Skin of body (tissue), 1 donor: ENCODE measurements at regions not wholly inside any gene's neighbourhood (a gene's known extent, or its start where the extent isn't known, plus 50 kb on each side); places are given as distances from the start of the nearest gene placed in this dataset.
A peak's percentile ranks its signal among the peaks of the same experiment; 100 is the strongest.
"Not testable (repeated sequence)": the region's sequence is repeated elsewhere in the genome, so short reads cannot be mapped to it uniquely, and the experiment has no call there.

Experiments used
- DNase-seq: peaks from one replicate; lab custom pipeline; 2025; lab: John Stamatoyannopoulos, UW

GRCh38 chr2:17460371-17461086, 57.7 kb downstream of the RAD51AP2 start:
- DNase-seq: no peak

- no peak for DNase-seq
Observed at GRCh38 chr2:17455343-17455742, 62.9 kb downstream of the RAD51AP2 start.

GRCh38 chr2:17446191-17446590, 72.0 kb downstream of the RAD51AP2 start:
- not testable (repeated sequence) for DNase-seq

GRCh38 chr2:17445744-17446143, 72.5 kb downstream of the RAD51AP2 start:
- DNase-seq: no peak

- no peak for DNase-seq
Observed at GRCh38 chr2:17442334-17442733, 75.9 kb downstream of the RAD51AP2 start.

GRCh38 chr2:17441790-17442189, 76.5 kb downstream of the RAD51AP2 start:
- no peak for DNase-seq

GRCh38 chr2:17441055-17441771, 77.0 kb downstream of the RAD51AP2 start:
- DNase-seq: no peak

- DNase-seq: no peak
Observed at GRCh38 chr2:17430326-17430725, 87.9 kb downstream of the RAD51AP2 start.

GRCh38 chr2:17429130-17429529, 89.1 kb downstream of the RAD51AP2 start:
- no peak for DNase-seq

- no peak for DNase-seq
Observed at GRCh38 chr2:17427401-17427800, 90.8 kb downstream of the RAD51AP2 start.

- no peak for DNase-seq
Observed at GRCh38 chr2:17426743-17427142, 91.5 kb downstream of the RAD51AP2 start.

GRCh38 chr2:17422061-17422460, 96.2 kb downstream of the RAD51AP2 start:
- DNase-seq: no peak

- peak; percentile 1 for DNase-seq
Observed at GRCh38 chr2:17416884-17417391, 101.3 kb downstream of the RAD51AP2 start.

- DNase-seq: no peak
Observed at GRCh38 chr2:17413036-17413435, 105.2 kb downstream of the RAD51AP2 start.

- DNase-seq: no peak
Observed at GRCh38 chr2:17401096-17401495, 117.1 kb downstream of the RAD51AP2 start.

- DNase-seq: no peak
Observed at GRCh38 chr2:17398770-17399169, 119.5 kb downstream of the RAD51AP2 start.

- no peak for DNase-seq
Observed at GRCh38 chr2:17388798-17389197, 129.4 kb downstream of the RAD51AP2 start.

GRCh38 chr2:17387591-17387990, 130.6 kb downstream of the RAD51AP2 start:
- no peak for DNase-seq

- no peak for DNase-seq
Observed at GRCh38 chr2:17386771-17387170, 131.5 kb downstream of the RAD51AP2 start.

GRCh38 chr2:17380003-17380402, 138.2 kb downstream of the RAD51AP2 start:
- no peak for DNase-seq

GRCh38 chr2:17375262-17375661, 143.0 kb downstream of the RAD51AP2 start:
- DNase-seq: no peak

- DNase-seq: no peak
Observed at GRCh38 chr2:17373741-17374140, 144.5 kb downstream of the RAD51AP2 start.

- no peak for DNase-seq
Observed at GRCh38 chr2:17373041-17373440, 145.2 kb downstream of the RAD51AP2 start.
